H9 (cell line): ENCODE measurements at regions not wholly inside any gene's neighbourhood (a gene's known extent, or its start where the extent isn't known, plus 50 kb on each side); places are given as distances from the start of the nearest gene placed in this dataset.

ENCODE experiments used
- DNase-seq: peaks from one replicate; pipeline ENCODE4 v3.0.0-alpha.2; 2017
- H2AFZ ChIP-seq: one replicate; pipeline ENCODE4 v1.6.1; 2013; ENCODE audit warnings: mild to moderate bottlenecking, low read length, control low read depth, moderate library complexity
- H2AK5ac ChIP-seq: 2 replicates; pipeline ENCODE4 v1.6.1; 2013; ENCODE audit warnings: low read length, control low read depth, mixed read lengths; ENCODE audit not compliant: insufficient read length
- H2BK120ac ChIP-seq: one replicate; pipeline ENCODE4 v1.6.1; 2013; ENCODE audit warnings: low read depth, mild to moderate bottlenecking, low read length, control low read depth, inconsistent platforms; ENCODE audit not compliant: poor library complexity, severe bottlenecking
- H2BK12ac ChIP-seq: 2 replicates; pipeline ENCODE4 v1.6.1; 2013; ENCODE audit warnings: low read length, control low read depth, mixed read lengths, low read depth; ENCODE audit not compliant: insufficient read length
- H2BK15ac ChIP-seq: 2 replicates; pipeline ENCODE4 v1.6.1; 2013; ENCODE audit warnings: low read depth, low read length, control low read depth
- H2BK20ac ChIP-seq: one replicate; pipeline ENCODE4 v1.6.1; 2013; ENCODE audit warnings: low read depth, mild to moderate bottlenecking, low read length, control low read depth, inconsistent platforms; ENCODE audit not compliant: poor library complexity, severe bottlenecking
- H2BK5ac ChIP-seq: 2 replicates; pipeline ENCODE4 v1.6.1; 2013; ENCODE audit warnings: low read length, control low read depth, mixed read lengths; ENCODE audit not compliant: insufficient read length
- H3K14ac ChIP-seq: 2 replicates; pipeline ENCODE4 v1.6.1; 2013; ENCODE audit warnings: low read length, control low read depth; ENCODE audit not compliant: insufficient read depth
- H3K18ac ChIP-seq: 2 replicates; pipeline ENCODE4 v1.6.1; 2013; ENCODE audit warnings: low read depth, mild to moderate bottlenecking, mixed read lengths, low read length, control low read depth; ENCODE audit not compliant: insufficient read length
- H3K23ac ChIP-seq: 2 replicates; pipeline ENCODE4 v1.6.1; 2013; ENCODE audit warnings: low read length, control low read depth, mixed read lengths, low read depth; ENCODE audit not compliant: insufficient read length
- H3K23me2 ChIP-seq: 2 replicates; pipeline ENCODE4 v1.6.1; 2013; ENCODE audit warnings: low read depth, mild to moderate bottlenecking, mixed read lengths, low read length, control low read depth; ENCODE audit not compliant: insufficient read length, poor library complexity, severe bottlenecking
- H3K27ac ChIP-seq: 2 replicates; pipeline ENCODE4 v1.5.1; 2013; ENCODE audit warnings: low read length, control low read depth, mixed read lengths, low read depth; ENCODE audit not compliant: insufficient read length
- H3K27me3 ChIP-seq: 2 replicates; pipeline ENCODE4 v1.6.1; 2013; ENCODE audit warnings: low read length, control low read depth, inconsistent platforms; ENCODE audit not compliant: insufficient read depth
- H3K4ac ChIP-seq: 2 replicates; pipeline ENCODE4 v1.6.1; 2013; ENCODE audit warnings: low read depth, mild to moderate bottlenecking, control low read depth, inconsistent platforms, low read length, moderate library complexity
- H3K4me1 ChIP-seq: 2 replicates; pipeline ENCODE4 v1.6.1; 2013; ENCODE audit warnings: low read length, control low read depth, inconsistent platforms; ENCODE audit not compliant: insufficient read depth
- H3K4me2 ChIP-seq: 2 replicates; pipeline ENCODE4 v1.6.1; 2013; ENCODE audit warnings: low read length, control low read depth, mixed read lengths; ENCODE audit not compliant: insufficient read length, insufficient read depth
- H3K56ac ChIP-seq: 2 replicates; pipeline ENCODE4 v1.6.1; 2013; ENCODE audit warnings: low read depth, mild to moderate bottlenecking, mixed read lengths, low read length, control low read depth; ENCODE audit not compliant: insufficient read length
- H3K79me1 ChIP-seq: 2 replicates; pipeline ENCODE4 v1.6.1; 2013; ENCODE audit warnings: low read depth, mild to moderate bottlenecking, moderate library complexity, low read length, control low read depth, inconsistent platforms; ENCODE audit not compliant: insufficient read depth, poor library complexity, severe bottlenecking
- H3K79me2 ChIP-seq: 2 replicates; pipeline ENCODE4 v1.6.1; 2013; ENCODE audit warnings: low read length, control low read depth, inconsistent platforms; ENCODE audit not compliant: insufficient read depth
- H3K9ac ChIP-seq: 2 replicates; pipeline ENCODE4 v1.6.1; 2013; ENCODE audit warnings: low read length, control low read depth, mixed read lengths; ENCODE audit not compliant: insufficient read length; ENCODE audit errors: extremely low read depth
- H3K9me3 ChIP-seq: one replicate; pipeline ENCODE4 v1.6.1; 2013; ENCODE audit warnings: low read depth, low read length, inconsistent platforms; ENCODE audit not compliant: control insufficient read depth
- H3T11ph ChIP-seq: one replicate; pipeline ENCODE4 v1.6.1; 2013; ENCODE audit warnings: mild to moderate bottlenecking, low read length, control low read depth, inconsistent platforms
- H4K20me1 ChIP-seq: one replicate; pipeline ENCODE4 v1.6.1; 2013; ENCODE audit not compliant: control insufficient read depth, insufficient read length, insufficient read depth
- H4K5ac ChIP-seq: 2 replicates; pipeline ENCODE4 v1.6.1; 2013; ENCODE audit warnings: low read depth, mild to moderate bottlenecking, mixed read lengths, low read length, control low read depth; ENCODE audit not compliant: insufficient read length
- H4K8ac ChIP-seq: replicated peaks from 2 replicates; pipeline ENCODE4 v1.6.1; 2013; ENCODE audit warnings: low read length, control low read depth, mixed read lengths, low read depth; ENCODE audit not compliant: insufficient read length
- H4K91ac ChIP-seq: 2 replicates; pipeline ENCODE4 v1.6.1; 2013; ENCODE audit warnings: low read depth, mild to moderate bottlenecking, moderate library complexity, mixed read lengths, low read length, control low read depth; ENCODE audit not compliant: insufficient read length
- H3K27ac Mint-ChIP-seq, 3 experiments: 2 replicates in 2 of 3; 3 replicates in 1 of 3; pipeline ENCODE4 v1.8.0; 2020 to 2021; ENCODE audit warnings: mixed read lengths in 3 of 3, mild to moderate bottlenecking in 1 of 3, moderate library complexity in 1 of 3
- H3K27me3 Mint-ChIP-seq: 2 replicates; pipeline ENCODE4 v1.8.0; 2021; ENCODE audit warnings: low read depth, mild to moderate bottlenecking, moderate library complexity, mixed read lengths
- H3K36me3 Mint-ChIP-seq, 3 experiments: 2 replicates in 2 of 3; 3 replicates in 1 of 3; pipeline ENCODE4 v1.8.0; 2020 to 2021; ENCODE audit warnings: low read depth in 3 of 3, mixed read lengths in 3 of 3; ENCODE audit not compliant: insufficient read depth in 1 of 3
- H3K4me1 Mint-ChIP-seq, 2 experiments: 2 replicates each; pipeline ENCODE4 v1.8.0; 2020; ENCODE audit warnings: mixed read lengths in 2 of 2
- H3K4me3 Mint-ChIP-seq, 2 experiments: 2 replicates in 1 of 2; 3 replicates in 1 of 2; pipeline ENCODE4 v1.8.0; 2020 to 2021; ENCODE audit warnings: mild to moderate bottlenecking in 2 of 2, mixed read lengths in 2 of 2, moderate library complexity in 1 of 2
- H3K9me3 Mint-ChIP-seq, 2 experiments: 2 replicates in 1 of 2; 3 replicates in 1 of 2; pipeline ENCODE4 v1.8.0; 2020; ENCODE audit warnings: mild to moderate bottlenecking in 2 of 2, mixed read lengths in 2 of 2, moderate library complexity in 1 of 2
- CTCF ChIP-seq: fragments of 200-600 bp; sonication (generic); conservative IDR thresholded peaks from 3 replicates; pipeline ENCODE4 v1.8.0; 2021; ENCODE audit warnings: antibody characterized with exemption, mild to moderate bottlenecking
- WGBS: extraction: QIAGEN DNeasy Blood & Tissue Kit; methylation state at CpG from one replicate; pipeline ENCODE4 v1.1.7; 2013; ENCODE audit warnings: missing lambda C conversion rate, low lambda C conversion rate, mixed read lengths; ENCODE audit not compliant: insufficient read length; ENCODE audit errors: extremely low coverage; 5-methylcytosine and 5-hydroxymethylcytosine counted together

GRCh38 chr1:5564578-5565257 is 427.5 kb downstream of the NPHP4 start:
- WGBS = no CpG with 5 or more reads among the region's 10 CpGs
- Histone ChIP-seq H3K79me1 (no peaks in the 10 kb centered on the region), H3K23ac (no peak overlapping the region), H3K27me3 (no peaks in the 10 kb centered on the region), H4K91ac (no peak overlapping the region), H3K23me2 (no peaks in the 10 kb centered on the region), H3K4me1 (no peaks in the 10 kb centered on the region), H3K9me3 (no peaks in the 10 kb centered on the region), H3K18ac (no peak overlapping the region), H3K4me2 (no peak overlapping the region), H2BK12ac (no peak overlapping the region), H4K20me1 (no peaks in the 10 kb centered on the region), H2BK5ac (no peak overlapping the region), H3T11ph (no peak overlapping the region), H2BK15ac (no peak overlapping the region), H3K79me2 (no peaks in the 10 kb centered on the region), H3K27ac (no peak overlapping the region), H2BK20ac (no peak overlapping the region), H2AK5ac (no peak overlapping the region), H2BK120ac (no peak overlapping the region), H3K4ac (no peak overlapping the region), H4K5ac (no peak overlapping the region), H3K56ac (no peak overlapping the region), H3K14ac (no peak overlapping the region), H2AFZ (no peak overlapping the region), H4K8ac (no peak overlapping the region), H3K9ac (no peak overlapping the region)
- Mint-ChIP-seq H3K9me3 (peaks cover 11 to 13% of the 10 kb centered on the region in 2 experiments), H3K4me3 (no peak overlapping the region), H3K36me3 (no peaks in the 10 kb centered on the region), H3K4me1 (no peaks in the 10 kb centered on the region), H3K27me3 (peaks cover 7% of the 10 kb centered on the region), H3K27ac (no peak overlapping the region; a peak in 1 of 7 replicates)
- no peak for DNase-seq
- TF ChIP-seq CTCF = no peak
